ENCODE measurements at regions not wholly inside any gene's neighbourhood (a gene's known extent, or its start where the extent isn't known, plus 50 kb on each side); places are given as distances from the start of the nearest gene placed in this dataset.

DNA sequence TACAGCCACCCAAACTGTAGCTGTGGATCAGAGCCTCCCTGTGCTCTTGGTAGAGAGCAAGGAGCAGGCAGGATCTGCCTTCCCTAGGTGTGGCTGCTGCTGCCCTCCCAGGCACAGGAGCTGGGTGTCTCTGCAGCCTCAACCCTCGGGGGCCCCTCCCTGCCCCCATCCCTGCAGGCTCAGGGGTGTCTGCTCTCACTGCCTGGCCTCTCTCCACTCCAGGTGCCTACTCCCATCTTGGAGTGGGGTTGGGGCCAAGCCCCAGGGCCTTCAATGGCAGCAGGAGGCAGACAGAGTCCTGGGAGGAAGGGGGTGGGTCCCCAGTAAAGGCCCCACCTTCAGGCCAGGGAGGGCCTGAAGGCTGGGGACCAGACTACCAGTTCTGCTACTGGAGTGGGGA is 189.7 kb upstream of the OSR1 start:
- peaks cover 20 to 27% of the 10 kb centered on the region in 2 donors for H3K27me3 Mint-ChIP-seq
- H3K36me3 Mint-ChIP-seq (ENCODE audit: insufficient read depth) = no peaks in the 10 kb centered on the region
- ATAC-seq (replicated peaks) (no peak), DNase-seq (no peak)
- no peak overlapping the region for H3K4me3 Mint-ChIP-seq
- no peak overlapping the region for H3K27ac Mint-ChIP-seq
- no peaks in the 10 kb centered on the region for H3K4me1 Mint-ChIP-seq (ENCODE audit: low read depth in 2 of 2)
- no peaks in the 10 kb centered on the region for H3K9me3 Mint-ChIP-seq

DNA sequence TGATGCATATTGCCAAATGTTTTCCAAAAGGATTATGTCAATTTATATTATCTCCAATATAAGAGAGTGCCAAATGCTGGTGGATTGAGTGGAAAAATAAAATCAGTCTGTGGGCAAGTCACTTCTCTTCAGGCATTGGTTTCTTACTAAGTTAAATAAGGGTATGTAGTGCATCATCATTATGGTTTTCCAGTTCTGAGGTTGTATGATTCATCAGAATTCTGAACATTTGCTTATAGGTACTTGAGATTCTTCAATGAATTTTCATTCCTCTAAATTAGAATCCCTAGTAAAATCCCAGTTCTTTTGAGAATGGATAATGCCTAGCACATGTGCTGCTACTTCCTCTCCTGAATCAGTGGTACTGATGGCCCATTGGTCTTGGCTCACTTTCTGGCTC is 188.9 kb upstream of the OSR1 start:
- Mint-ChIP-seq H3K27me3 (peaks cover 20 to 27% of the 10 kb centered on the region in 2 donors), H3K27ac (no peak overlapping the region), H3K9me3 (no peaks in the 10 kb centered on the region)

DNA sequence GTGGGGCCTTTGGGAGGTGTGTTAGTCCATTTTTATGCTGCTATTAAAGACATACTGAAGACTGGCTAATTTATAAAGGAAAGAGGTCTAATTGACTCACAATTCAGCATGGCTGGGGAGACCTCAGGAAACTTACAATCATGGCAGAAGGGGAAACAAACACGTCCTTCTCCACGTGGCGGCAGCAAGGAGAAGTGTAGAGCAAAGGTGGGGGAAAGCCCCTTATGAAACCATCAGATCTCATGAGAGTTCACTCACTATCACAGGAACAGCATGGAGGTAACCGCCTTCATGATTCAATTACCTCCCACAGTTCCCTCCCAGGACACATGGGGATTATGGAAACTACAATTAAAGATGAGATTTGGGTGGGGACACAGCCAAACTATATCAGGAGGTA is 187.1 kb upstream of the OSR1 start:
- Mint-ChIP-seq H3K27me3 (peaks cover 8 to 23% of the 10 kb centered on the region in 2 donors), H3K27ac (no peak overlapping the region), H3K4me3 (no peak overlapping the region), H3K4me1 (ENCODE audit: low read depth in 2 of 2) (no peaks in the 10 kb centered on the region), H3K36me3 (ENCODE audit: insufficient read depth) (no peaks in the 10 kb centered on the region), H3K9me3 (no peaks in the 10 kb centered on the region)
- ATAC-seq (replicated peaks) (no peak), DNase-seq (no peak)

More for the DNA sequence above, 188.9 kb upstream of the OSR1 start:
- no peaks in the 10 kb centered on the region for H3K4me1 Mint-ChIP-seq (ENCODE audit: low read depth in 2 of 2)
- H3K36me3 Mint-ChIP-seq (ENCODE audit: insufficient read depth) = no peaks in the 10 kb centered on the region
- no peak overlapping the region for H3K4me3 Mint-ChIP-seq
- ATAC-seq (replicated peaks) (no peak), DNase-seq (no peak)

DNA sequence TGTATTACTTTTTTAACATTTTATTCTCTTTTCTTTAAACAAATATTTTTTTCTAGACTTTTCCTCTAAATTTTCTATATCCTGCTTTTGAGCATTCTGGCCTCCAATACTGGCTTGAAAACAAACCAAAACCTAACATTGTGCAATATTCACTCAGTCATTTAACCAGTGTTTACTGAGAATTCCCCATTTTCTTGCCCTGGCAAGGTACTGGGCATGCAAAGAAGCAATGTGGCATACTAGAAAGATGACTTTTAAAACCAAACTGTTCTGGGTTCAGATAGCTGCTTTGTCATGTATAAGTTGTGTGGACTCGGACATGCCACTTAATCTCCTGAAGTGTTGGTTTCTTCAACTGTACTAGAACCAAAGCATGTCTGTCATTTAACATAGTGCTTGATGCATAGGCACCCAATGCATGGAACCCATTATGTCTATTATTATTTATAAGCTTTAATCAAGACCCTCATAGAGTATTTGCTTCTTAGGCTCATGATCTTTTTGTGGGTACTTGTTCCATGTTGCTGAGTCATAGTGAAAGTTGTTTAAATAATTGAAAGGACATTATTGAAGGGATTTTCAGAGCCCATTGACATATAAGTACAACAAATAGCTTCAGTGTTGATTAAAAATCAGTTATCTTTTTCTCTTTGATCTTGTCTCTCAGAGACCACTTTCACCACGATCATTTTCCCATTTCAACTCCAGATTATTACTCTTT is 185.4 kb upstream of the OSR1 start:
- Mint-ChIP-seq H3K36me3 (ENCODE audit: insufficient read depth) (no peaks in the 10 kb centered on the region), H3K27ac (no peak overlapping the region), H3K9me3 (no peaks in the 10 kb centered on the region), H3K4me3 (no peak overlapping the region), H3K27me3 (peaks cover 0 to 10% of the 10 kb centered on the region in 2 donors), H3K4me1 (ENCODE audit: low read depth in 2 of 2) (no peaks in the 10 kb centered on the region)
- no peak for ATAC-seq (replicated peaks)
- no peak for DNase-seq

DNA sequence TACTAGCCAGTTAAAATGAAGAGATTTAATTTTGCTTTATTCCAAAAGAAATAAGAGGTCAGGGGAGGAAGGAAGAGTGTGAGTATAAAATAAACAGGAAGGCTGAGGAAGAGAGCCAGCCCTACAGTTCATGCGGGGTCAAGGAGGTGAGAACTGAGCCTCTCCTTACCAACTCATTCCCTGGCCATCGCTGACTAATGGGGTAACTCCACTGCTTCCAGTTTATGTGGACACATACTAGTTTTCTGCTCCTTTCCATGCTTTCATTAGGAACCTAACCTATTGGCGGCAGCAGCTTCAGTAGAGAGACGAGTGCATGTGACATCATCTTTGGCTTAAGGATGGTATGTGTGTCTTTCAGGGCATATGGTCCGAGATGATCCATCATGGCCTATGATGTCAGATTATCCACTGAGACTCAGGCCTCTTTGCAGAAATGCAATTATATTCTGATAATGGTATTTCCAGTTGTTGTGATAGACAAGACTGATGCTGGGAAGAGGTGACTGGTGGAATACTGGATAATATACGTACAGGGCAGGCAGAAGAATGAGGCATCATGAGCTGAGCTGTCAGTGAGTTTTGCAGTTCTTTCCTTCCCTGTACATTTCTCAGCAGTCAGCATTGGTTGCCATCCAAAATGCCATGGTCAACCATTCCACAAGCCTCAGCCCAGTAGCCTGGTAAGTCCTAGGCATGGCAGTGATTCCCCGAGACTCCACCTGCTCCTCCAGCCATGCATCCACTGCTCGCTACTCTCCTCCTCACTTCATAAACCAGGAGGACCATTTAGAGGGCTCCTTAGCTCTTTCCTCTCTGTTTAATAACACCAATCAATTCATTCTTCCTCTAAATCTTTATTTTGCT is 184.6 kb upstream of the OSR1 start:
- DNase-seq = no peak
- Mint-ChIP-seq H3K27me3 (peaks cover 0 to 9% of the 10 kb centered on the region in 2 donors), H3K36me3 (ENCODE audit: insufficient read depth) (no peaks in the 10 kb centered on the region), H3K27ac (no peak overlapping the region), H3K4me1 (ENCODE audit: low read depth in 2 of 2) (no peaks in the 10 kb centered on the region), H3K4me3 (no peak overlapping the region), H3K9me3 (no peaks in the 10 kb centered on the region)
- ATAC-seq (replicated peaks) = no peak

DNA sequence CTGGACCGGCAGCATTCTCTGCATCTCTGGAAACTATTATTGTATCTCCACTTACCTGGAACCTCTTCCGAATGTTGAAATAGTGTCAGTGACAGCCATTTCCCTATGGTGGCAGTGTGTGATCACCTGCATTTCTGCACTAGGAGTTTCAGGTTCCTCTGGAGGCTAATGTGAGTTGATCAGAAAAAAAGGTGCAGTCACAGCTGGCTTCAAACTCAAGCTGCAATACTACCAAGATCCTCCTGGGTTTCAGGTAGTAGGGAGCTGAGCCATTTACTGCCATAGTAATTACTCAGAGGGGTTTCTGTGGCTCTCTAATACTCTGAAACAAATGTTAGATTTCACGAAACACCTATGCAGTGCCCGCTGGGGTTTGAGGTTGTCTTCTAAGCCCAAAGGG is 183.5 kb upstream of the OSR1 start:
- no peak for ATAC-seq (replicated peaks)
- no peak overlapping the region for H3K4me3 Mint-ChIP-seq
- no peaks in the 10 kb centered on the region for H3K9me3 Mint-ChIP-seq
- DNase-seq = no peak
- H3K4me1 Mint-ChIP-seq (ENCODE audit: low read depth in 2 of 2) = no peaks in the 10 kb centered on the region
- H3K27ac Mint-ChIP-seq = no peak overlapping the region
- no peaks in the 10 kb centered on the region for H3K36me3 Mint-ChIP-seq (ENCODE audit: insufficient read depth)
- peaks cover 0 to 9% of the 10 kb centered on the region in 2 donors for H3K27me3 Mint-ChIP-seq

DNA sequence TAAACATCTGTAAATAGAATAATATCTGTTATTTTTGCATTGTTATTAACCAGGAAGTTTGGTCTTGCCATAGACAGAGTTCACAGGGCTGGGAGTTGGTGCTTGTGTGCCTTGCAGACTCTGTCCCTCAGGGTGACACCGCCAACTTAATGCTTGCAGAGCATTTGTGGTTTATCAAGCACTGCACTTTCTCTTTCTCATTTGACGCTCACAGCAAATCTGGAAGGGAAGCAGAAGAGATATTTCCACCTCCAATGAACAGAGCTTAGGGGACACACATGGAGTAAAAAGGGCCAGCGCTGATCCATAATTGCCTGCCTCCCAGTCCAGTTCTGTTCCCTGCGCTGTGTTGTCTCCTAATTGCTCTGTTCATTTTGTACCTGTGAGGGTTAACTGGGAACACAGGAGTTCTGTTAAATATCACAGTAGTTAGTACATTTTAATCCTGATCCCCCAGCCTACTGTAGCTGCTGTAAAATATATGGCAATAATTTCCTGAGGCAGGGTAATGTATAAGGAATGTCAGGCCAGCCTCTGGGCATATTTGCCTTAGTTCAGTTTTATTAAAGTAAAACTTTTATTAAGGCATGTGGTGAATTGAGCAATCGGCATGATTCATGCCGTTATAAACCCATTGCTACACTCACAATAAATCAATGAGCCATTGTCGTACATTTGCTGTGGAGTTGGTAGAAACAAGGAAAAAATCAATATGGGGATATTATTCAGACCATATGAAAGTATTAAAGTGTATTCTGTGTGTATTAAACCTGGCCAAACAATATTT is 182.5 kb upstream of the OSR1 start:
- DNase-seq (no peak), ATAC-seq (replicated peaks) (no peak)
- Mint-ChIP-seq H3K27me3 (peaks cover 0 to 9% of the 10 kb centered on the region in 2 donors), H3K9me3 (no peaks in the 10 kb centered on the region), H3K4me1 (ENCODE audit: low read depth in 2 of 2) (peaks cover 0 to 2% of the 10 kb centered on the region in 2 donors), H3K36me3 (ENCODE audit: insufficient read depth) (no peaks in the 10 kb centered on the region), H3K4me3 (no peak overlapping the region), H3K27ac (no peak overlapping the region)

DNA sequence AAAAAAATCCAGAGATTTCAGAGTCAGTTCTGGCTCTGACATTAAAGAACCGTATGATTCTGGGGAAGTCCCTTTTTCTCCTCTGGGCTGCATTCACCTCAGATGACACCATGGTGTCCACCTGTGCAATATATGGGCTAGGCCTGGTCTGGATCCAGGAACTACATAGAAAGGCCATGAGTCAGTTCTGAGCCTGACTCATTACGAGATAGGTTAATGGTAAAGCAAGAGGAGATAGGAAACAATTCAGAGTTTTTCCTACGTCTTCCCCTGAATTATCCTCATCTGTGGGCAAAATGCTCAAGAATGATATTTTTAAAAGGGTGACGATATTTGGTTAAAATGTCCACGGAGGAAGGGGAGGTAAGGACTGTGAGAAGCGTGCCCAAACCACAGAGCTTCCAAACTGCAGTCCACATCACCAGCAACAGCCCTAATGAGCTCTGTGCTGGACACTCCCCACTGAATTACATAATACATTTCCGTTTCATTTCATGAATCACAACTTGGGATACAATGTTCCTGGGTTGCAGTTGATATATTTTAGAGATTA is 180.1 kb upstream of the OSR1 start:
- Mint-ChIP-seq H3K9me3 (no peaks in the 10 kb centered on the region), H3K4me1 (ENCODE audit: low read depth in 2 of 2) (peaks cover 0 to 2% of the 10 kb centered on the region in 2 donors), H3K4me3 (no peak overlapping the region), H3K27me3 (peaks cover 0 to 5% of the 10 kb centered on the region in 2 donors), H3K27ac (no peak overlapping the region), H3K36me3 (ENCODE audit: insufficient read depth) (peaks cover 4% of the 10 kb centered on the region)
- DNase-seq = no peak
- no peak for ATAC-seq (replicated peaks)

DNA sequence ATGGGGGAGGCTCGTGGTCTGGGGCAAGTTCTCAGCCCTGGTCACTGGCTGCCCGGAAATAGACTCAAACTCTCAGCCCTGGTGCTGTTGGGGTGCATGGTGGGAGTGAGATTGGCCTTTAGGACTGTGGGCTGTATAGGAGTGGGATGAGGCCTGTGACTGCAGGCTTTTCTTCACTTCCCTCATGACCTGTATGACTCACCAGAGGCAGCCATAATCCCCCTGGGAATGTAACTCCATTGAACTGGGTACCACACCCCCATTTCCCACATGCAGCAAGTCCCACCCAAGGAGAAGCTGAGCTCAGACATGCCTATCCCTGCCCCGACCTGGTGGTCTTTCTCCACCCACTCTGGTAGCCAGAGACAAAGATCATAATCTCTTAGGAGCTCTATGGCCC is 177.7 kb upstream of the OSR1 start:
- H3K36me3 Mint-ChIP-seq (ENCODE audit: insufficient read depth) = peaks cover 4% of the 10 kb centered on the region
- no peak overlapping the region for H3K27ac Mint-ChIP-seq
- H3K4me3 Mint-ChIP-seq = no peak overlapping the region
- peaks cover 11 to 15% of the 10 kb centered on the region in 2 donors for H3K27me3 Mint-ChIP-seq
- H3K9me3 Mint-ChIP-seq = no peaks in the 10 kb centered on the region
- H3K4me1 Mint-ChIP-seq (ENCODE audit: low read depth in 2 of 2) = peaks cover 0 to 2% of the 10 kb centered on the region in 2 donors
- no peak for ATAC-seq (replicated peaks)
- DNase-seq = no peak

DNA sequence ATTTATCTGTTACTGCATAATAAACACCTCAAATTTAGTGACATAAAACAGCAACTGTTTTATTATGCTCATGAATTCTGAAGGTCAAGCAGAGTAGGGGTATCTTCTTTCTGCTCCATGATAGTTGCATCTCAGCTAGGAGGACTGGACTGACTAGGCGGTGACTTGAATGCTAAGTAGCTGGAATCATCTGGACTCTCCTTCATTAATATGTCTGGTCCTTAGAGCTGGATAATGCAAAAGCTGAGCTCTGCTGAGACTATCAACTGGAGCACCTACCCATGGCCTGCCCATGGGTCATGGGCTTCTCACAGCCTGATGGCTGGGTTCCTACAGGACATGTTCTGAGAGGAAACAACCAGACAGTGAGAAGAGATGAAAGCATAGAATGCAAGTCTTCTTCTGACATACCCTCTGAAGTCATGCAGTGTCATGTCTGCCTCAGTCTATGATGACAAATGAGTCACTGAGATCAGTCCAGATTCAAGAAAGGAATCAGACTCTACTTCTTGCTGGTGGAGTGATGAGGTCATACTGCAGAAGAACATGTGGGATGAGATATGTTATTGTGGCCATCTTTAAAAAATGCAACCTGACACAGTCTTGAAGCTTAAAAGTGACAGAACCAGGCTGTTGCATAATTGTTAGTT is 174.2 kb upstream of the OSR1 start:
- Mint-ChIP-seq H3K9me3 (no peaks in the 10 kb centered on the region), H3K27ac (no peak overlapping the region), H3K36me3 (ENCODE audit: insufficient read depth) (peaks cover 4% of the 10 kb centered on the region), H3K4me1 (ENCODE audit: low read depth in 2 of 2) (peaks cover 0 to 2% of the 10 kb centered on the region in 2 donors), H3K27me3 (peaks cover 26 to 38% of the 10 kb centered on the region in 2 donors), H3K4me3 (no peak overlapping the region)
- no peak for DNase-seq
- no peak for ATAC-seq (replicated peaks)

DNA sequence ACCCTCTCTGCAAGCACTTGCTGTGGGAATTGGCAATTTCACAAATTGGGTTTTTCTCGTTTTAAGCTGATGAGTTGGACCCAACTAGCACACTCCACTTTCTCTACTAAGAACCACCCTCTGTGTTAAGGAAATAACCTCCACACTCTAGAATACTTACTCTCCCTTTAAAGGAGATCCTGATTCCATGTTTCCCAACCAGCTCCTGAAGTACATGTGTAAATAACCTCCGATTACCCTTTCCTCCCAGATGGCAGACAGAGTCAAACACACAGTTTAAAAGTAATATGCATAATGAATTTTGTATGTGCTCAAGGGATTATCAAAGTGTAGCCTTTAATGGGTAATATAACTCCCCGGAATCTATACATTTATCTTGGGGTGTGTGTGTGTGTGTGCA is 171.3 kb upstream of the OSR1 start:
- Mint-ChIP-seq H3K4me3 (no peak overlapping the region), H3K27me3 (peaks cover 33 to 40% of the 10 kb centered on the region in 2 donors), H3K9me3 (no peaks in the 10 kb centered on the region), H3K27ac (no peak overlapping the region), H3K4me1 (ENCODE audit: low read depth in 2 of 2) (no peaks in the 10 kb centered on the region), H3K36me3 (ENCODE audit: insufficient read depth) (peaks cover under 1% of the 10 kb centered on the region)
- ATAC-seq (replicated peaks) (no peak), DNase-seq (no peak)

DNA sequence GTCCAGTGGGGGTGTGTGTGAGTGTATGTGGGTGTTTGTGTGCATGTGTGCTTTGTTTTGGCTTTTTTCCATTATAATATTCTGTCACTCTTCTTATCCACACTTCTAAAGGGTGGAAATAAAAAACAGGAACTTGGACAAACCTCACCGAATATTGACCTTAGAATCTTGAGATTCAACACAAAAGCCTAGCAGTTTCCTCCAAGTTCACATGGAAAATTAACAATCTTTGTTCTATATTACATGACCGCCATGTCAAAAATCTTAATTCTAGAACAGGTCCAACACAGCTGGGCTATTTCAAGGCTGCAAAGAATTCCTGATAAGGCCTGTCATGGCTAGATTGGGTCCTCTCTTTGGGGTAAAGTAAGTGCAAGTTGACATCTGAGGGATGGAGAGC is 169.3 kb upstream of the OSR1 start:
- Mint-ChIP-seq H3K27ac (no peak overlapping the region), H3K9me3 (no peaks in the 10 kb centered on the region), H3K27me3 (peaks cover 40 to 48% of the 10 kb centered on the region in 2 donors), H3K4me1 (ENCODE audit: low read depth in 2 of 2) (no peaks in the 10 kb centered on the region), H3K4me3 (no peak overlapping the region), H3K36me3 (ENCODE audit: insufficient read depth) (no peaks in the 10 kb centered on the region)
- DNase-seq (no peak), ATAC-seq (replicated peaks) (no peak)

DNA sequence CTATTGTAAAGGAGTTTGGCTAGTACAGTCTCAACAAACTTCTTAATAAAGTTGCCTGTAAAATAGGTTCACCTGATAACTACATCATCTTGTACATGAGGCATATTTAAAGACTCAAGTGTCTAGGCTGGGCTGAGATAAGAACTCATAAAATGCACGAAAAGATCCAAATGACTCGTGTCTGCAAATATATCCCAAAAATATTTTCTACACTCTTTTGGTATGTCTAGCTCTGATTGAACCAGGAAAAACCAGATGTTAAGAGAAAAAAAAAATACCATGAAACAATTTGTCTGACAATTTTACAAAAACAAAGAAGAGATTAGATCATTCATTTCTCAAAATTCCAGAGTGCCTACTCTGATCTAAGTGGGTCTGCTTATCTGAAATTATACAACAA is 166.9 kb upstream of the OSR1 start:
- no peaks in the 10 kb centered on the region for H3K9me3 Mint-ChIP-seq
- no peaks in the 10 kb centered on the region for H3K4me1 Mint-ChIP-seq (ENCODE audit: low read depth in 2 of 2)
- H3K36me3 Mint-ChIP-seq (ENCODE audit: insufficient read depth) = no peaks in the 10 kb centered on the region
- no peak overlapping the region for H3K4me3 Mint-ChIP-seq
- no peak for DNase-seq
- ATAC-seq (replicated peaks) = no peak
- no peak overlapping the region for H3K27ac Mint-ChIP-seq
- peaks cover 28 to 37% of the 10 kb centered on the region in 2 donors for H3K27me3 Mint-ChIP-seq

Measured in effector memory CD8-positive, alpha-beta T cell (primary cell).